ENCODE measurements at regions not wholly inside any gene's neighbourhood (a gene's known extent, or its start where the extent isn't known, plus 50 kb on each side); places are given as distances from the start of the nearest gene placed in this dataset.

- TF ChIP-seq NFE2L2 (conservative IDR thresholded peaks at IDR 0.05; ENCODE audit: low read length) = no peak
- no peak for TF ChIP-seq CTCF (IDR thresholded peaks at IDR 0.05)
- TF ChIP-seq SREBF2 (IDR thresholded peaks at IDR 0.05) = no peak
- no peak for TF ChIP-seq EP300 (IDR thresholded peaks at IDR 0.05)
- no peak for TF ChIP-seq POLR2A (IDR thresholded peaks at IDR 0.05; ENCODE audit: low read length)
- TF ChIP-seq, protein P1, sequence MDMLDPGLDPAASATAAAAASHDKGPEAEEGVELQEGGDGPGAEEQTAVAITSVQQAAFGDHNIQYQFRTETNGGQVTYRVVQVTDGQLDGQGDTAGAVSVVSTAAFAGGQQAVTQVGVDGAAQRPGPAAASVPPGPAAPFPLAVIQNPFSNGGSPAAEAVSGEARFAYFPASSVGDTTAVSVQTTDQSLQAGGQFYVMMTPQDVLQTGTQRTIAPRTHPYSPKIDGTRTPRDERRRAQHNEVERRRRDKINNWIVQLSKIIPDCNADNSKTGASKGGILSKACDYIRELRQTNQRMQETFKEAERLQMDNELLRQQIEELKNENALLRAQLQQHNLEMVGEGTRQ (IDR thresholded peaks at IDR 0.05) = no peak
- no peak for TF ChIP-seq MAZ (IDR thresholded peaks at IDR 0.05; ENCODE audit: borderline replicate concordance, low read depth, low read length)
- TF ChIP-seq CBX2 (IDR thresholded peaks at IDR 0.05; ENCODE audit: borderline replicate concordance, low read depth) = no peak
Measured at GRCh38 chr14:29463727-29464395, 463.8 kb downstream of the PRKD1 start.

All from A549 (cell line).